Astrocyte (in vitro differentiated cells and primary cell): ENCODE measurements at regions not wholly inside any gene's neighbourhood (a gene's known extent, or its start where the extent isn't known, plus 50 kb on each side); places are given as distances from the start of the nearest gene placed in this dataset.

Experiments used
- CTCF ChIP-seq: IDR thresholded peaks from 2 replicates; pipeline ENCODE4 v1.5.1; 2011; ENCODE audit warnings: low read depth, mild to moderate bottlenecking, inconsistent platforms, low read length, moderate library complexity; ENCODE audit not compliant: insufficient read depth
- EZH2 ChIP-seq: IDR thresholded peaks from 2 replicates; pipeline ENCODE4 v1.6.1; 2012; ENCODE audit warnings: mild to moderate bottlenecking, low read length, inconsistent platforms; ENCODE audit not compliant: insufficient read depth

GRCh38 chrX:11944501-11944900 is 186.5 kb downstream of the MSL3 start:
- TF ChIP-seq CTCF (peak; percentile 50), EZH2 (no peak)
